WTC11 (cell line): ENCODE measurements at regions not wholly inside any gene's neighbourhood (a gene's known extent, or its start where the extent isn't known, plus 50 kb on each side); places are given as distances from the start of the nearest gene placed in this dataset.
A peak's percentile ranks its signal among the peaks of the same experiment; 100 is the strongest.

Experiments used
- ATAC-seq: fragments of 200-7000 bp; cut with Tn5 transposase; 2 replicates; pipeline ENCODE4 v1.10.0; 2021; ENCODE audit warnings: mild to moderate bottlenecking, moderate library complexity
- CTCF ChIA-PET: fragments of 300-600 bp; sonication (Branson Sonifier 250); formaldehyde crosslinking; loops from one replicate; lab custom pipeline; 2021; ENCODE audit warnings: antibody characterized with exemption; lab: Charles Lee
- POLR2A ChIA-PET: fragments of 350-600 bp; sonication (Branson Sonifier 250); formaldehyde crosslinking; loops from one replicate; lab custom pipeline; 2021; ENCODE audit warnings: antibody characterized with exemption; lab: Charles Lee
- DNase-seq: peaks from one replicate; pipeline ENCODE4 v3.0.0; 2021; ENCODE audit warnings: low spot score
- H3K27ac Mint-ChIP-seq: 2 replicates; pipeline ENCODE4 v1.8.0; 2021; ENCODE audit warnings: mixed read lengths
- H3K27me3 Mint-ChIP-seq: 2 replicates; pipeline ENCODE4 v1.8.0; 2021; ENCODE audit warnings: low read depth, mild to moderate bottlenecking, moderate library complexity, mixed read lengths
- H3K36me3 Mint-ChIP-seq: 2 replicates; pipeline ENCODE4 v1.8.0; 2021; ENCODE audit warnings: mixed read lengths
- H3K4me1 Mint-ChIP-seq: 2 replicates; pipeline ENCODE4 v1.8.0; 2022; ENCODE audit warnings: mixed read lengths
- H3K4me3 Mint-ChIP-seq: 2 replicates; pipeline ENCODE4 v1.8.0; 2021; ENCODE audit warnings: mild to moderate bottlenecking, moderate library complexity, mixed read lengths
- H3K9me3 Mint-ChIP-seq: 2 replicates; pipeline ENCODE4 v1.8.0; 2021; ENCODE audit warnings: mixed read lengths
- CREB1 ChIP-seq: sonication (generic); formaldehyde crosslinking; IDR thresholded peaks from 2 replicates; pipeline ENCODE4 v1.8.0; 2023; ENCODE audit warnings: mild to moderate bottlenecking, missing genetic modification reagents
- CREM ChIP-seq: sonication (generic); formaldehyde crosslinking; IDR thresholded peaks from 2 replicates; pipeline ENCODE4 v1.8.1; 2022; ENCODE audit warnings: mild to moderate bottlenecking, missing genetic modification reagents, moderate library complexity
- FOXP1 ChIP-seq: sonication (generic); formaldehyde crosslinking; IDR thresholded peaks from 2 replicates; pipeline ENCODE4 v1.8.0; 2022; ENCODE audit warnings: missing genetic modification reagents, mild to moderate bottlenecking, moderate library complexity, borderline replicate concordance
- GRHL2 ChIP-seq: fragments of 250-450 bp; sonication (Bioruptor Pico); IDR thresholded peaks from 2 replicates; pipeline ENCODE4 v1.8.0; 2022; ENCODE audit warnings: mild to moderate bottlenecking, moderate library complexity; ENCODE audit not compliant: insufficient replicate concordance, severe bottlenecking
- NFYB ChIP-seq: sonication (generic); formaldehyde crosslinking; conservative IDR thresholded peaks from 2 replicates; pipeline ENCODE4 v1.8.0; 2022; ENCODE audit warnings: low read depth, missing genetic modification reagents
- NR2C2 ChIP-seq: sonication (generic); formaldehyde crosslinking; IDR thresholded peaks from 2 replicates; pipeline ENCODE4 v1.8.0; 2022; ENCODE audit warnings: mild to moderate bottlenecking, missing genetic modification reagents
- SMAD3 ChIP-seq: sonication (generic); formaldehyde crosslinking; IDR thresholded peaks from 2 replicates; pipeline ENCODE4 v1.8.0; 2022; ENCODE audit warnings: missing genetic modification reagents, mild to moderate bottlenecking, borderline replicate concordance
- TEAD1 ChIP-seq: sonication (generic); formaldehyde crosslinking; IDR thresholded peaks from 2 replicates; pipeline ENCODE4 v1.8.0; 2022; ENCODE audit warnings: mild to moderate bottlenecking, missing genetic modification reagents
- TEAD4 ChIP-seq: sonication (generic); formaldehyde crosslinking; IDR thresholded peaks from 2 replicates; pipeline ENCODE4 v1.8.0; 2022; ENCODE audit warnings: mild to moderate bottlenecking, missing genetic modification reagents
- ZNF121 ChIP-seq: sonication (generic); formaldehyde crosslinking; IDR thresholded peaks from 2 replicates; pipeline ENCODE4 v1.8.0; 2023; ENCODE audit warnings: missing genetic modification reagents
- ZNF219 ChIP-seq: sonication (generic); formaldehyde crosslinking; IDR thresholded peaks from 2 replicates; pipeline ENCODE4 v1.8.0; 2023; ENCODE audit warnings: missing genetic modification reagents, mild to moderate bottlenecking, borderline replicate concordance
- ZNF263 ChIP-seq: sonication (generic); formaldehyde crosslinking; IDR thresholded peaks from 2 replicates; pipeline ENCODE4 v1.8.1; 2022; ENCODE audit warnings: low read depth, mild to moderate bottlenecking, moderate library complexity, missing genetic modification reagents
- ZNF317 ChIP-seq: sonication (generic); formaldehyde crosslinking; IDR thresholded peaks from 2 replicates; pipeline ENCODE4 v1.8.1; 2023; ENCODE audit warnings: low read depth, mild to moderate bottlenecking, moderate library complexity, missing genetic modification reagents, borderline replicate concordance
- ZNF671 ChIP-seq: fragments of 250-450 bp; sonication (Bioruptor Pico); IDR thresholded peaks from 2 replicates; pipeline ENCODE4 v1.8.0; 2021; ENCODE audit warnings: mild to moderate bottlenecking
- TF ChIP-seq, protein P1 (sequence below): fragments of 250-450 bp; sonication (Bioruptor Pico); conservative IDR thresholded peaks from 2 replicates; pipeline ENCODE4 v1.9.0; 2021; ENCODE audit warnings: mild to moderate bottlenecking
- TF ChIP-seq, protein P2 (sequence below): fragments of 250-450 bp; sonication (Bioruptor Pico); IDR thresholded peaks from 2 replicates; pipeline ENCODE4 v1.9.0; 2021; ENCODE audit warnings: mild to moderate bottlenecking
- TF ChIP-seq, protein P3 (sequence below): sonication (generic); formaldehyde crosslinking; IDR thresholded peaks from 2 replicates; pipeline ENCODE4 v1.8.1; 2023; ENCODE audit warnings: mild to moderate bottlenecking, missing genetic modification reagents, borderline replicate concordance
- TF ChIP-seq, protein P4 (sequence below): fragments of 250-450 bp; sonication (Bioruptor Pico); IDR thresholded peaks from 2 replicates; pipeline ENCODE4 v1.9.0; 2021; ENCODE audit warnings: moderate library complexity, mild to moderate bottlenecking, inconsistent platforms, borderline replicate concordance
- TF ChIP-seq, protein P5 (sequence below): sonication (generic); formaldehyde crosslinking; IDR thresholded peaks from 2 replicates; pipeline ENCODE4 v1.8.1; 2022; ENCODE audit warnings: mild to moderate bottlenecking, moderate library complexity, missing genetic modification reagents
- TF ChIP-seq, protein P6 (sequence below): sonication (generic); formaldehyde crosslinking; IDR thresholded peaks from 2 replicates; pipeline ENCODE4 v1.8.1; 2022; ENCODE audit warnings: mild to moderate bottlenecking, missing genetic modification reagents, moderate library complexity, borderline replicate concordance

DNA sequence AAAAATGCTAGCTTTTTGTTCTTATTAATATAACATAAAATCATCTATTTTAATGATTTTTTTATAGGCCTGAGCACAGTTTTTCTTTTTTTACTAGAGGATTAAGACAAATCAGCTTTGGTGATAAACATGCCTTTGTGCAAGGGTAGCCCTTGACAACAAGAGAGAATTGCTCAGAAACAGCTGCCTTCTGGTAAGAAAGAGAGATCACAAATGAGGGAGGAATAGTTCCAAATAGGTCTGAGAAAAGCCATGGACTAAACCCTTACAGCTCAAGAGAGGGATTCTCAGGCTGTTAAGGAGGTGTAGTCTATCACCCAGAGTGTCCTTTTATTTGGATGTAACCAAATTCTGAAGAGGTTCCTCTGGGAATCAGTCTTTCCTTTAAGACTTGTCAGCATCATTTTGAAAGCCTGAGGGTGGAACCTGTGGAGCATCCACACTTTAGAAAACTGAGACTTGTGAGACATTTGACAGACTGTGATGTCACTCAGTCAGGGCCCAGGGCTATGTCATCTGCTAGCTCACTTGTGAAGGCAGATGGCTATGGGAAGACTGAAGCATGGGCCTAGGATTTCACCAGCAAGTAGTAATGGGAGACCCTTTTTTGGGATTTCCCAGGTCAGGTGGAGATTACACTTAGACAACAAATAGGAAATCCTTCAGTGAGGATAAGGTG, 102.9 kb upstream of the KCNAB1 start:
- Mint-ChIP-seq H3K4me3 (no peak overlapping the region), H3K4me1 (peaks cover 10% of the 10 kb centered on the region), H3K27ac (no peak overlapping the region), H3K36me3 (no peaks in the 10 kb centered on the region), H3K9me3 (no peaks in the 10 kb centered on the region), H3K27me3 (no peaks in the 10 kb centered on the region)
- POLR2A ChIA-PET = no interaction called here
- DNase-seq (no peak), ATAC-seq (no peak)
- TF ChIP-seq NR2C2 (CRISPR knock-in tag) = no peak
- TF ChIP-seq ZNF121 = no peak
- TF ChIP-seq GRHL2 (CRISPR knock-in tag) = no peak
- no peak for TF ChIP-seq TEAD4
- TF ChIP-seq NFYB (CRISPR knock-in tag) = no peak
- no peak for TF ChIP-seq ZNF671
- TF ChIP-seq, protein P1, sequence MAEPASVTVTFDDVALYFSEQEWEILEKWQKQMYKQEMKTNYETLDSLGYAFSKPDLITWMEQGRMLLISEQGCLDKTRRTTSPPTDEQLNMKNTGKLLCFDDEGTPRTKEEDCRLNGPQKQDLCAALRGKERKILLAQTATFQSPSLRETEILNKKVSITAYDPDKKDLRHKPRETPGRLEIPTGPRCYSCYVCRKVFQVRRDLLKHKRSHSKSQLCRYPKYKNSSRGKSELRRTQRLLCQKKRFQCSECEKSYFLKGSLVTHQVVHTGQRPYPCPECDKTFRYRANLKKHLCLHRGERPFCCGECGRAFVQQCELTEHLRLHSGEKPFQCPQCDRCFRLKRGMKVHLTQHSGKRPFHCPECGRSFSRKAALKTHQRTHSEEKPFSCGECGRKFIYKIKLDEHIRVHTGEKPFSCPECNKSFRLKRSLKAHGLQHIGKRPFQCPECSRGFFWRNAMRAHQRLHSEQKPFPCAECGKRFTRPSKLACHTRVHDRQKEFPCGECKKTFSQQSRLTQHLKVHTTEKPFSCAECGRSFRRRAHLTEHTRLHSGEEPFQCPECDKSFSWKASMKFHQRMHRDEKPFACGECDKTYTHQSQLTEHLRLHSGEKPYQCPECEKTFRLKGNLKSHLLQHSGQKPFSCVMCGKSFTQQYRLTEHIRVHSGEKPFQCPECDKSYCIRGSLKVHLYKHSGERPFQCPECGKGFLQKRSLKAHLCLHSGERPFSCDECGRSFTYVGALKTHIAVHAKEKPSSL (CRISPR knock-in tag) = no peak
- TF ChIP-seq, protein P2, sequence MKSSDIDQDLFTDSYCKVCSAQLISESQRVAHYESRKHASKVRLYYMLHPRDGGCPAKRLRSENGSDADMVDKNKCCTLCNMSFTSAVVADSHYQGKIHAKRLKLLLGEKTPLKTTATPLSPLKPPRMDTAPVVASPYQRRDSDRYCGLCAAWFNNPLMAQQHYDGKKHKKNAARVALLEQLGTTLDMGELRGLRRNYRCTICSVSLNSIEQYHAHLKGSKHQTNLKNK = no peak
- TF ChIP-seq ZNF219 (CRISPR knock-in tag) = no peak
- TF ChIP-seq, protein P3, sequence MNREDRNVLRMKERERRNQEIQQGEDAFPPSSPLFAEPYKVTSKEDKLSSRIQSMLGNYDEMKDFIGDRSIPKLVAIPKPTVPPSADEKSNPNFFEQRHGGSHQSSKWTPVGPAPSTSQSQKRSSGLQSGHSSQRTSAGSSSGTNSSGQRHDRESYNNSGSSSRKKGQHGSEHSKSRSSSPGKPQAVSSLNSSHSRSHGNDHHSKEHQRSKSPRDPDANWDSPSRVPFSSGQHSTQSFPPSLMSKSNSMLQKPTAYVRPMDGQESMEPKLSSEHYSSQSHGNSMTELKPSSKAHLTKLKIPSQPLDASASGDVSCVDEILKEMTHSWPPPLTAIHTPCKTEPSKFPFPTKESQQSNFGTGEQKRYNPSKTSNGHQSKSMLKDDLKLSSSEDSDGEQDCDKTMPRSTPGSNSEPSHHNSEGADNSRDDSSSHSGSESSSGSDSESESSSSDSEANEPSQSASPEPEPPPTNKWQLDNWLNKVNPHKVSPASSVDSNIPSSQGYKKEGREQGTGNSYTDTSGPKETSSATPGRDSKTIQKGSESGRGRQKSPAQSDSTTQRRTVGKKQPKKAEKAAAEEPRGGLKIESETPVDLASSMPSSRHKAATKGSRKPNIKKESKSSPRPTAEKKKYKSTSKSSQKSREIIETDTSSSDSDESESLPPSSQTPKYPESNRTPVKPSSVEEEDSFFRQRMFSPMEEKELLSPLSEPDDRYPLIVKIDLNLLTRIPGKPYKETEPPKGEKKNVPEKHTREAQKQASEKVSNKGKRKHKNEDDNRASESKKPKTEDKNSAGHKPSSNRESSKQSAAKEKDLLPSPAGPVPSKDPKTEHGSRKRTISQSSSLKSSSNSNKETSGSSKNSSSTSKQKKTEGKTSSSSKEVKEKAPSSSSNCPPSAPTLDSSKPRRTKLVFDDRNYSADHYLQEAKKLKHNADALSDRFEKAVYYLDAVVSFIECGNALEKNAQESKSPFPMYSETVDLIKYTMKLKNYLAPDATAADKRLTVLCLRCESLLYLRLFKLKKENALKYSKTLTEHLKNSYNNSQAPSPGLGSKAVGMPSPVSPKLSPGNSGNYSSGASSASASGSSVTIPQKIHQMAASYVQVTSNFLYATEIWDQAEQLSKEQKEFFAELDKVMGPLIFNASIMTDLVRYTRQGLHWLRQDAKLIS (CRISPR knock-in tag) = no peak
- TF ChIP-seq, protein P4, sequence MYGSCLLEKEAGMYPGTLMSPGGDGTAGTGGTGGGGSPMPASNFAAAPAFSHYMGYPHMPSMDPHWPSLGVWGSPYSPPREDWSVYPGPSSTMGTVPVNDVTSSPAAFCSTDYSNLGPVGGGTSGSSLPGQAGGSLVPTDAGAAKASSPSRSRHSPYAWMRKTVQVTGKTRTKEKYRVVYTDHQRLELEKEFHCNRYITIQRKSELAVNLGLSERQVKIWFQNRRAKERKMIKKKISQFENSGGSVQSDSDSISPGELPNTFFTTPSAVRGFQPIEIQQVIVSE (CRISPR knock-in tag) = no peak
- CTCF ChIA-PET = interaction anchor here (1.3 kb wide), 1 partner anchor 27 kb away, joined by 3 read pairs; no protein-coding TSS in a partner anchor

DNA sequence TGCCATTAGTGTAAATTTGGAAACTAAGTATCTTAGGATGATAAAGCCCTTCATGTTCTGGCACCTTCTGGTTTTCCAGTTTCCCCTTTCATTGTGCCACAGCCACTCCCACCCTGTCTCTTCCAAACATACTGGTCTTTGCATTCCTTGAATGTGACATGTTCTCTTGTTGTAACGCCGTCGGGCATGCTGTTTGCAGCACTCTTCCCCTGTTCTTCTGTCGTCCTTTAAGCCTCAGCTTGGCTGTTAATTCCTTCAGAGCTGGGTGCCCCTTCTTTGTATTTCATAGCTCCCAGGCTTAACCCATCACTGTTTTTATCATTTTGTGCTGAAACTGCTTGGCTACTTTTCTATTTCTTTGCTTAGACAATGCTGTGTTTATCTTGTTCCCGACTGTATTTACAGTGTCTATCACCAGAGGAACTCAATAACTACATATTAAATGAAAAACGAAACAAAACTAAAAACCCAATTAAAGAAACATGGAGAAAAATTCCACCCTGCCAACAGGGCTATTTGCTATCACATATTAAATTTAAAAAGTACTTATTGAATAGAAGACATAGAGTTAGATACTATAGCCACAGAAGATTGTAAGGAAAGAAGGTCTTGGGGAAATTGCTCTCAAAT, 95.4 kb upstream of the KCNAB1 start:
- CTCF ChIA-PET = no interaction called here
- DNase-seq = no peak
- Mint-ChIP-seq H3K4me1 (peaks cover 12% of the 10 kb centered on the region), H3K27me3 (no peaks in the 10 kb centered on the region; the same call in 1 of the 2 replicates), H3K9me3 (no peaks in the 10 kb centered on the region), H3K36me3 (no peaks in the 10 kb centered on the region), H3K4me3 (no peak overlapping the region), H3K27ac (no peak overlapping the region)
- peak; percentile 87 for ATAC-seq
- POLR2A ChIA-PET = no interaction called here
- TF ChIP-seq, protein P2 = no peak
- TF ChIP-seq SMAD3 (CRISPR knock-in tag) = no peak
- TF ChIP-seq FOXP1 (CRISPR knock-in tag) = no peak
- no peak for TF ChIP-seq ZNF263 (CRISPR knock-in tag)
- no peak for TF ChIP-seq TEAD1 (CRISPR knock-in tag)
- TF ChIP-seq CREB1 (CRISPR knock-in tag) = no peak
- TF ChIP-seq CREM (CRISPR knock-in tag) = no peak
- TF ChIP-seq, protein P5, sequence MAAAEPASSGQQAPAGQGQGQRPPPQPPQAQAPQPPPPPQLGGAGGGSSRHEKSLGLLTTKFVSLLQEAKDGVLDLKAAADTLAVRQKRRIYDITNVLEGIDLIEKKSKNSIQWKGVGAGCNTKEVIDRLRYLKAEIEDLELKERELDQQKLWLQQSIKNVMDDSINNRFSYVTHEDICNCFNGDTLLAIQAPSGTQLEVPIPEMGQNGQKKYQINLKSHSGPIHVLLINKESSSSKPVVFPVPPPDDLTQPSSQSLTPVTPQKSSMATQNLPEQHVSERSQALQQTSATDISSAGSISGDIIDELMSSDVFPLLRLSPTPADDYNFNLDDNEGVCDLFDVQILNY = no peak
- no peak for TF ChIP-seq ZNF317 (CRISPR knock-in tag)
- TF ChIP-seq, protein P6, sequence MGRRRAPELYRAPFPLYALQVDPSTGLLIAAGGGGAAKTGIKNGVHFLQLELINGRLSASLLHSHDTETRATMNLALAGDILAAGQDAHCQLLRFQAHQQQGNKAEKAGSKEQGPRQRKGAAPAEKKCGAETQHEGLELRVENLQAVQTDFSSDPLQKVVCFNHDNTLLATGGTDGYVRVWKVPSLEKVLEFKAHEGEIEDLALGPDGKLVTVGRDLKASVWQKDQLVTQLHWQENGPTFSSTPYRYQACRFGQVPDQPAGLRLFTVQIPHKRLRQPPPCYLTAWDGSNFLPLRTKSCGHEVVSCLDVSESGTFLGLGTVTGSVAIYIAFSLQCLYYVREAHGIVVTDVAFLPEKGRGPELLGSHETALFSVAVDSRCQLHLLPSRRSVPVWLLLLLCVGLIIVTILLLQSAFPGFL = no peak
